AG08395 (cell line): ENCODE measurements at regions not wholly inside any gene's neighbourhood (a gene's known extent, or its start where the extent isn't known, plus 50 kb on each side); places are given as distances from the start of the nearest gene placed in this dataset.
A peak's percentile ranks its signal among the peaks of the same experiment; 100 is the strongest.
"Not testable (repeated sequence)": the region's sequence is repeated elsewhere in the genome, so short reads cannot be mapped to it uniquely, and the experiment has no call there.

Experiments used
- DNase-seq: peaks from one replicate; pipeline ENCODE4 v3.0.0; 2012; ENCODE audit warnings: mixed read lengths, low spot score

DNA sequence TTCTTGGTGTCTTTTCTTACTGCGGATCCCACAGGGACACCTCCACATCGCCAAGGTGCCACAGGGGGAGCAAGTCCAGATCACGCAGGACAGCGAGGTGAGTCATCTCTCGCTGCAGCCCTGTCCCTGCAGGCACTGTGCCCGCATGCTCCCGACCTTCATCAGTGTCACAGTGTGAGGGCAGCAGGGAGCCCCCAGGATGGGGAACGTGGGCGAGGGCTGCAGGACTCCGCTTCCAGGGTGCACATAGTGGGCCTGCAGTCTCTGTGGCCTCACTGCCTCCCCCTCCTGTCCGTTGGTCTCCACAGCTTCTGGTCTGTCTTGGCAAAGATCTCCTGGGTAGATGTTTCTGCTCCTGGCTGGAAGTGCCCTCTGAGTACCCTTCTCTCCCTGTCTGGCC lies 78.0 kb downstream of the NPIPB11 start:
- DNase-seq = not testable (repeated sequence)

DNA sequence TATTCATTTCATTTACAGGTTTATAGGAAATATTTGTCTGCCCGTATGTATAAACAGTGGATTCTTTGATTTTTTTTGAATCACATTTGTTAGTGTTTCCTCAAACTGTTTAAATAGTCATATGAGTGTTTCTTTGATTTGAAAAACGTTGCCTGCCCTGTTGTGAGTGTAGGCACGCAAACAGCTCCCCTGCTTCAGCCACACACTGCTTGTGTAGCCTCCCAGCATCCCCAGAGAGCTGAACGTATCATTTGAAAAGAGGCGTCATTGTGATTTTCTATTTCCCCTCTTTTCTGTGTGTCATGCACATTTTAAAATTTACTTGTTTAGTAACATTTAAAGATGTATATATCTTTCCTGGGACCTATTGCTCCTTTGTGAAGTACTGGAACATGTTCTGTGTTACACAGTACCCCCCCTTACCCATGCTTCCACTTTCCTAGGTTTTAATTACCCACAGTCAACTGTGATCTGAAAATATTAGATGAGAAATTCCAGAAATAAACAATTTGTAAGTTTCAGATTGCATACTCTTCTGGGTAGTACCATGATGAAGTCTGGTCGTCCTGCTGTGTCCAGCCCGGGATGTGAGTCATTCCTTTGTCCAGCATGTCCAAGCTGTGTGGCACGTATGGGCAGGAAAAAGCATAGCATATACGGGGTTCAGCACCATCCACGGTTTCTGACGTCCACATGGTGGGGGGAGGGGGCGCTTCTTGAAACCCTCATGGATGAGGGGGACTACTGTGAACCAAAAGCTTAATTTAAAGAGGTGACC lies 78.7 kb downstream of the NPIPB11 start:
- not testable (repeated sequence) for DNase-seq

DNA sequence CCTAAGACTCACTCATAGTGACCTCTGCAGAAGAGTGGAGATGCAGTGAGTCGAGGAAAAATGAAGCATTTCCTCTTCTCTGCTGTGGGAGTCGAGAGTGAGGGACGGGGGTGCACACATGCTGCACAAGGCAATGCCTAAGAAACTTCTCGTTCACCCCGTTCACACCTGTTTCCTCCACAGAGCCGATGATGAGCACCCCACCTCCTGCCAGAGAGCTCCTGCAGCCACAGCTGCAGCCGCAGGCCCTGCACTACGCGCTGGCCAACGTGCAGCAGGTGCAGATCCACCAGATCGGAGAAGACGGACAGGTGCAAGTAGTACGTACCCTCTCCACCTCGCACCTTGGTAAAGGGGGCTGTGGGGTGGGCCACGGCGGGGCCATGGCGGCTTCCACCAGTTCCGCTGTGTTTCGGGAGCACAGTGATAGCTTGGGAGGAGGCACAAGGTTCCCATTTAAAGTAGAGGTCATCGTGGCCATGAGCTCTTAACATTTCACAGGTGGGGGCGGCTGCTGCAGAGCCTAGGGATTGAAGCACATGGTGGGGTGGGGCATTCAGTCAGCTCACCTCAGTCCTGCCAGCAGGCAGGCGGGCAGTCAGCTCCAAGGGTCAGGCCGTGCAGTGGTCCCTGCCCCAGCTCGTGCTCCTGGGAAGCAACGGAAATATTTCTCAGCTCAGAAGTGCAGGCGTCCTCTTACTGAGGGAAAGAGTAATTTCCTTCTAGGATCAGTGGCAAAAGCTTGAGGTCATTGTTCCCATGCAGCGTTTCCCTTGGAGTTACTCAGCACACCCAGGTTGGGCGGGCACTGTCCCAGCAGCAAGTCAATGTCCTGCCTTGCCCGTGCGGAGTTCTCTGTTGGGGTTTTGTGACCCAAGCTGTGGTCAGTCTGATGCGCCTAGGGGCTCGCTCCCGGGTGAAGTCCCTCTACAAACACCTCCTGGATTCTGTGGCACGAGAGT lies 80.1 kb downstream of the NPIPB11 start:
- DNase-seq = not testable (repeated sequence)

DNA sequence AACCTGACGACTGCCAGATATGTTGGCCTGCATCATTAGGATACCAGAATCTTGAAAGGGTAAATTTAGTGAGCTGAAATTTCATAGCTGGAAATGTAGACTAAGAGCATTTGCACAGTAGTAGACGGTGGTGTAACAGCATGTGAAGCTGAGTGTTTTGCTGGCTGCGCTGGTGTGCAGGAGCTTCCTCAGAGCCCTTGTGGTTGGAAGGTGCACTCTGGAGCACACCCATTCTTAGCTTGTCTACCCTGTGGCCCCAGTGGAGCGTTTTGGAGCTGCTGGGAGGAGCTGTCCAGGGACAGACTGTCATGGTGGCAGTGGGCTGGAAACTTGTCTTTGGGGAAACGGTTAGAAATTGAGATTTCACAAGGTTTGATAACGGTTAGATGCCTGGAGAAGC lies 82.8 kb downstream of the NPIPB11 start:
- DNase-seq = not testable (repeated sequence)

DNA sequence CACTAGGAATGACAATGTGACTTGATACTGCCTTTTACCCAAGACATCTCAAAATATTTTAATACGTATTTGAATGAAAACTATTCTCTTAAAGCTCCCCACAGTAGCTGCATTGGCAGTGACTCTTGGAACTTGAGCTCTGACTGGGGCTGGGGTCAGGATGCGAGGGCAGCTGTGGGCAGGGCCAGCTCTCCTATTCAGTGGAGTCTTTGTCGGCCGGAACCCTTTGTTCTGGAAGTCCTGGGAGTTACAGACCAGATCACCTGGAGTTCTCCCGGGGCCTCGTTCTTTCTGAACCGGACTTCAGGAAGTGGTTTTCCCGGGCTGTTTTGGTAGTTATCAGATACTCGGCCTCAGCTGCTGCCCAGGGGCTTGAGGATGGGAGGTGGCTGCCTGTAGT lies 84.9 kb downstream of the NPIPB11 start:
- DNase-seq = no peak

DNA sequence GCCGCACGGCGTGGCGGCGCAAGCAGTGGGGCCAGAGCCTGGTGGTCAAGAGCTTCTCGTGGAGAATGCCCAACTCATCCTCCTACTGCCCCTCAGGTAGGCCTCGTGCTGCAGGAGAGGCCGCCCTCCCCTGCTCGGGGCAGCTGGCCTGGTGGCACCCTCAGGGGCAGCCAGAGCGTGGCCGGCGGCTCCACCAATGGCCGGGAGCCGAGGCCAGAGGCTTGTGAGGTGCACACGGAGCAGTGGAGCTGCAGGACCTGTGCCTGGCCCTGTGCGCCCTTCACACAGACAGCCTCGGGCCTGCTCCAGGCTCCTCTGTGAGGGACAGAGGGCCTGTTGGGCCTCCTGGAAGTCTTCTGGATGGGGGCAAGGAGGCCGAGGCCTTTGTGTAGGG lies 85.5 kb downstream of the NPIPB11 start:
- DNase-seq = no peak

DNA sequence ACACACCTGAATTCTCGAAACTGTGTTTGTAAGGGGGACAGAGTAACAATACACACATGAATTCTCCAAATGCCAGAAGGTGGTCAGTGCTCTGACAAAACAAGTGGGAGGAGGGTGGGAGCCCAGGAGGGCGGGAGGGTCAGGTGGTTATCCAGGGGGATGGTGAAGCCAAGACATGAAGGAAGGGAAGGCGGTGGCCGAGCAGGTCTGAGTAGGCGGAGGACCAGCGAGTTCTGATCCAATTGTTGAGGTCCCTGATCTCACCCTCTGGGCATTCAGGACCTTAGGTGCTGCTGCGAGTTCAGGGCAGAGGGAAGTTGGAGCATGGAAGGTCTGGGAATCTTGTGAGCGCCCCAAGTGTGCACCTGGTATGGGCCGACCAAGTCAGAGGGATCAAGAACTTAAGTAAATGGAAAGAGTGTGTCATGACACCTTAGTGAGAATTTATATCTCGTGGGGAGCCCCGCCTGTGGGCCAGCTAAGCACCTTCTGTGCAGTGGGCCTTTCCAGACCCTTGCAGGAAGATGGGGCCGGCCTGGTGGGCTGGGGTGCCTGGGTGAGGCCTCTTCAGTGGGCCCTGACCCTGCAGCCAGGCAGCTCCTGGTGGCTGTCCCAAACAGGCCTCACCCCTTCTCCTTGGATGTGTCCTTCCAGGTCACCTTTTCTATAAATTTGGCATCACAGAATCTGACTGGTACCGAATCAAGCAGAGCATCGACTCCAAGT lies 86.1 kb downstream of the NPIPB11 start:
- DNase-seq = no peak

DNA sequence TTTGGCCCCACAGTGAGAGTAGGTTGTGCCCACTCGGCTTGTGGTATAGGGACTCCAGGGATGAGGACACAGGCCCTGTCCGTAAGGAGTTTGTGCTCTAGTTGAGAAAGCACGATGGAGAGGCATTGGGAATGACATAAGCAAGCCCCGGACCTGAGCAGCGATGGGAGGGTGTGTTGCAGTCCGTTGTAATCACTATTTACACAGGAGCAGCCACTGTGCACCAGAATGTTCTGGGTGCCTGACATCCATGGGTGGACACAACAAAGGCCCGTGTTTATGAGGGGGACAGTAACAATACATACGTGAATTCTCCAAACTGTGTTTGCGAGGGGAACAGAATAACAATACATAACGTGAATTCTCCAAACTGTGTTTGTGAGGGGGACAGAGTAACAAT lies 86.8 kb downstream of the NPIPB11 start:
- DNase-seq = no peak

DNA sequence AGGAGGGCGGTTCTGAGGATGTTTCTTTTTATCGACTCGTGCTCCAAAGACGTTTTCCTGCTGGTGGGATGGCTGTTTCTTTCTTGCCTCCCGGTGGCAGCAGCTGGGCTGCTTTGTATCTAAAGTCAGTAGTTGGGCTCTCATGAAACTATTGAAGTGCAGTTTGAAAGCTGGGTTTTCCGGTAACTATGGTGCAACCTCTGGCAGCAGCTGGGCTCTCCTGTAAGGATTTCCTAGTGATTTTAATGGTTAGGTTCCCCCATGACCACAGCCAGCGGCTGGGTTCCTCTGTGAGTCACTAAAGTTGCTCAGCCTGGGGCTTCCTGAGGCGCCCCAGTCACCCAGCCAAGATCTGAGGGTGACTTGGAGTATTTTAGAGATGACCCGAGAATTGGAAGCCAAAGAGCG lies 87.9 kb downstream of the NPIPB11 start:
- DNase-seq = peak; percentile 51

DNA sequence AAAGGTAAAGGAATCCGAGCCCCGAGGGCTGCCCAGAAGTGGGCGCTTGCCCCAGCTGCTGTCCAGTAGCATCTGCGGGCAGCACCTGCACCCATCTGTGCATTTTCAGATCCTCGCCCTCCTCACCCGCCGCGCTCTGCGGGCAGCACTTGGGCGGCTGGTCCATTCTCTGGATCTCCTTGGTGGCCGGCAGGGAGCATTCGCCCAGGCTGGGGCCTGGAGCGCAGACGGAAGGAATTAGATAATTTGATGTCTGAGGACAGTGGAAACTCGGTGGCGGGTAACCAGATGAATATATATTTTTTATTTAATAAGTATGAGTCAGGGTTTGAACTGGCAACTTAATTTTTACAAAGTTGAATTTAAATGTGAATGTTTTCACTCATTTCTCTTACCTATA lies 88.5 kb downstream of the NPIPB11 start:
- no peak for DNase-seq

DNA sequence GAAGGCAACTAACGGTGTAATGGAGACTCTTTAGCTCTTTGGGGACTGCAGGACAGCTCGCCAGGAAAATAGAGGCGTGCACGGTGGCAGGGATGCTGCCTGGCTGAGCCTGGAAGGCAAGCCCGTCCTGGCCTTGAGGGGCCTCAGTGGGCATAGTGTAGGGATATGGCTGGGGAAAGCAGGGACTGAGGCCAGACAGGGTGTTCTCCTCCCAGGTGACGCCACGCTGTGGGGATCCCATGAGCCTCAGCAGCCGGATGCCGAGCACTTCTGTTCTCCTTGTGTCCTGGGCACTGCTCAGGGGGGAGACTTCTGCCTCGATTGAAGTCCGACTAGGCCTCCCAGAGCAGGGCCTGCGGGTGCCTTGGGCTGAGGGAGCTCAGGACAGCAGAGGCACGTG lies 89.2 kb downstream of the NPIPB11 start:
- DNase-seq = no peak

DNA sequence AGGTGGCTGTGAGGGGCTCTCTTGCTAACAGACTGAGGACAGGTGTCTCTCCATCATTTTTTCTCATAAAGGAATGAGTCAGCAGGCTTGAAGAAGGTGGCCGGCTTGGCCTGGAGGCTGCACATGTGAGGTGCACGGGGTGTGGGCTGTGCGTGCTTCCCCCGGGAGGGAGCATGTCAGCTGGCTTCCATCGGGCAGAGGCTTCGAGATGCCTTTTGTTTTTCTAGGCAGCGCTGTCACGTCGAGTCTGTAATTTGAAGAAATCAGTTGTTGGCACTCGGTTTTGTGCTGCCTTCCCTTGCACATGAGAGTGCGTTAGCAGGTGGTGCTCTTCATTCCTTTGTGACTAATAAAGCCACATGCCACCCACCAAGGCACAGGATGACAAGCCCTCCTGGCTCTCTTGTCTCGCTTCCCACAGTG lies 89.7 kb downstream of the NPIPB11 start:
- DNase-seq = no peak

DNA sequence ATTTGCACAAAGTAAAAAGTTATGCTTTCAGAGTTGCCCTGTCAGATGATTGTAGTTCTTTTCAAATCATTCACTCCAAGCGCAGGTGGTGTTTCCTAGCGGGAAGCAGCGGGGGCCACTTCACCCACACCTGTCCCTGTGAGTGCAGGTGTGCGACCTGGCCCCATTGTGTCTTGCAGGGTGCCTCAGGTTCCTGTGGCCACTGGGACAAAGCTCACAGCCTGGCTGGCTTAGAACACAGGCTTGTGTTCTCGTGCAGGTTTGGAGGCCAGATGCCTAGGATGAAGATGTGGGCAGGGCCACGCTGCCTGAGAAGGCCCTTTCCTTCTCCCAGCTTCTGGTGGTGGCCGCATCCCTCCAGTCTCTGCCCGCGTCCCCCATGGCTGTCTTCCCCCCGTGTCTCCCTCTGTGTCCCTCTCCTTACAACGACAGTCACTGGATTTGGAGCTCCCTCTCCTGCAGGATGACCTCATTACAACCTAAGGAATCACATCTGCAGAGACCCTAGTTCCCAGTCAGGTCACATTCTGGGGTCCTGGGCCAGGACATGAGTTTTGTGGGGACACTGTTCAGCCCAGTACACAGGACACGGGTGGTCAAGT lies 90.5 kb downstream of the NPIPB11 start:
- DNase-seq = no peak

DNA sequence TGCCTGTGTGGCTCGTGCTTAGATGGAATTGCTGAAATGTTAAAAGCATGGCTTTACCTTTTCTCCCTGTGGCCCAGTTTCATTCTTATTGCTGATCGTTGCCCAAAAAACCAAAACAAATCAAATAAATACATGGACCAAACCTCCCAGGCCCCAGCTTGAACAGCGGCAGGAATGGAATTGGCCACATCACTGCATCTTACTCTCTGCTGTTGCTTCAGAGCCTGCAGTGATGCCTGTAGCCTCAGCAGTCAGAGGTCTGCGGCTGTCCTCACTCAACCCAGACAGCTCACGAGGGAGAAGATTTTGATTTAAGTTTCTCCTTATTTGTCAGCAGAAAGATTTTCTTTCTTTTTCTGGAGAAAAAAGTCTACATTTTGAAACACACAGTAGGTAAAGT lies 91.5 kb downstream of the NPIPB11 start:
- peak; percentile 7 for DNase-seq

DNA sequence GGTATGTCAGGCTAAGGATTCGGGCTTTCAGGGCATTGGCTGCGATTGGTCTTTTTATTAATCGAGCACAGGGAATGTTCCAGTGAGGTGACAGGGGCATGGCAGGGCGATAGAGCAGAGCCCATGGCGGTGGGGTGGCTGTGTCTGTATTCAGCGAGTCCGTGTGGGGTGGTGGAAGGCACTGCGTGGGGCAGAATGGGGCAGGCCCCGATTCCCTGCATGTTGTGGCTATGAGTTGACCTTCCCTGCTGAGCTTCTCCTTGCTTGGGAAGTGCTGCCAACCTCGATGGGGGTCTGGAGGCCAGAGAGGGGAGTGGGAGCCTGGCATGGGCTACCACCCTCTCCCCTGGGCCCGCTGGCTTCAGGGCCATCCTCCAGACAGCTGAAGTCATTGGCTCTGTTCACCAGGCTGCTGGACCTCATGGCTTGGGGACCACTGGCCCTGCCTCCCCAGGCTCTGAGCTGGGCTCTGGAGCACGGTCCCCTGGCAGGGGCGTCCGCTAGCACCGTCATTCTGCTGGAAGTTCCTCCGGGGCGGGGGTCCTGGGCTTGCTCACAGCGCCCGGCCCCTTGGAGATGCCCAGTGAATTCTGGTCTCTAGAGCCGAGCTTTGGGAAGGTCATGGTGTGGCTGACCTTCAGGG lies 92.1 kb downstream of the NPIPB11 start:
- no peak for DNase-seq

DNA sequence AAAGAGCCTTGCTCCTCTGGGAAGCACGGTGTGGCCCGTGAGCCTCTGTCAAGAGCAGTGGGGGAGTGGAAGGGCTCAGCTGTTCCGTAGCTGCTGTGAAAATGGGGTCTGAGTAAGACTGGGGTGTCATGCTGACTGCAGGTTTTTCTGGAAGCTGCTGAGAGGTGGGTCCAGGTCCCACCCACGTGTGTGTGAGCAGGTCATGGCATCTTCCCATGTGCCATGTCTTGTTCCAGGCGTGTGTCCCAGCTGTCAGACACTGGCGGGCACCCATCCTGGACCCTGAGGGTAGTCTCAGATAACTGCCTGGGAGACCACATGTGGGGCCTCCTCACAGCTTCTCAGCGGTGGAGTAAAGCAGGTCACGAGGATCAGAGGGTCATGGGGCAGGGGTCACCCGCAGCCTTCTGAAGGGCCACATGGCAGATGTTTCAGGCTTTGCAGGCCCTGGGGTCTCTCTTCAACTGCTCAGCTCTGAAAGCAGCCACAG lies 92.9 kb downstream of the NPIPB11 start:
- no peak for DNase-seq

DNA sequence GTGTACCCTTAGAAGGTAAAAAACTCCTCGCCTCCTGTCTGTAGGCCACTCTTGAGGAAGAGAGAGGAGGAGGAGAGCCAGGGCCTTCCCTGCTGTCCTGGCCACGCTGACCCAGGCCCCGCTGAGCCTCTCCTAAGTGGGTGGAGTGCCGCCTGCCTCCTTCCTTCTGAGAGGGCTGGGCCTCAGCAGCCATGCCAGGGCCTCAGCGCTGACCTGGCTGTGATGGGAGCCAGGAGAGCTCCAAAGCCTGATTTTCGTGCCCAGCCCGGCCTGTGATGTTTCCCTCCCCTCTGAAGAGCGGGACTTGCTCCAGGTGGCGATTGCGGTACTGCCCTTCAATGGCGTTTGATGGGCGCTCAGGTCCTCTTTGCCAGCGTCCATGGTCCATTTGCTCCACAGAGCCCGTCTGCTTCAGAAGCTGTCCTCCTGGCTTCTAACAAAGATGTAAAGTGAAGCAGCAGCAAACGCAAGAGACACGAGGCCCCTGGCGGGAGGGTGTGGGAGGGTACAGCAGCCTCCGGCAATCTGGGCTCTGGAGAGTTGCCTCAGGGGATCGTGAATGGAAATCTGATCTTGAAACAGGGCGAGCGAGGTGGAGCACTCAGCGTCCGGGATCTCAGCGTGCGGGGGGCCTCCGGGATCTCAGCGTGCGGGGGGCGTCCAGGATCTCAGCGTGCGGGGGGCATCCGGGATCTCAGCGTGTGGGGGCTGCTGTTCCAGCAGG lies 93.5 kb downstream of the NPIPB11 start:
- no peak for DNase-seq

DNA sequence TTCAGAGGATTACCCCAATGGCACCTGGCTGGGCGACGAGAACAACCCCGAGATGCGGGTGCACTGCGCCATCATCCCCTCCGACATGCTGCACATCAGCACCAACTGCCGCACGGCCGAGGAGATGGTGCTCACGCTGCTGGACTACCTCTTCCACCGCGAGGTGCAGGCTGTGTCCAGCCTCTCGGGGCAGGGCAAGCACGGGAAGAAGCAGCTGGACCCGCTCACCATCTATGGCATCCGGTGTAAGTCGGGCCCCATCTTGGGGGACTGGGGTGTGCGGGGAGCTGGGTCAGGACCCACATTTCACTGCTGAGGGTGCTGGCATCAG lies 94.2 kb downstream of the NPIPB11 start:
- DNase-seq = not testable (repeated sequence)

DNA sequence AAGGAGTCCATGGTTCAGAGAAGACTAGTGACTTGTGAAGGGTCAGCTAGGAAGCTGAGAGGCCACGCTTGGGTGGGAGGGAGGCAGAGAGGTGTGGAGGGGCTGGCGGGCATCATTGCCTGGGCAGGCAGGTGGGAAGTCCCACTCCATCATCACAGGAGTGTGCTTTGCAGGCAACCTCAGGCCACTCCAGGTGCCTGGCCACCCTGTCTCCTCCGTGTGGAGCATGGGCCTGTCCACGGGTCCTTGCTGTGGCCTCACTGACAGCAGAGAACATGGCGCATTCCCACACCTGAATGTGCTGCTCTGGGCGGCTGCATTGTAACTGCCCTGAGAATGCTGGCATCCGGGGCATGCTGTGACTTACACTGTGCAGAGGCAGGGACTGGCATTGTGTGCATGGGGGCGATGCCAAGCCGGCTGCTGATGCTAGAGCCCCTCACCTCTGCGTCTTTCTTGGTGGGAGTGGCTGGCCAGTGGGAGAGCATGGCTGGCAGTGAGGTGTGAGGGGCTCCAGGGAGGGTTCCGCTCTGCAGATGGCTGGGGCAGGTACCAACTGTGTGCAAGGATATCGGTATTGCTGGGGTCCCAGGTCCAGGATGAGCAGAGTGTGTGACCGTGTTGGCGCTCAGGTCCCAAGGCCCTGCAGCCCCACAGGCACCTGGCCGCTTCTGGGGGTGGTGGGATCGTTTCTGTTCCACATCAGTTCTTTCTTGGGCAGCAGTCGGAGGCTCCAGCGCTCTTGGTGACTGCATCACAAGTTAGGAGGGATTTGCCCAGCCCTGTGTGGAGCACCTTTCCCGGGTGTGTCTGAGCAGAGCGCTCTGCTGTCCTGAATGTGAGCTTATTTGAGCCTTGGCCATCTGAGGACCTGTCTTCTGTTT lies 94.8 kb downstream of the NPIPB11 start:
- DNase-seq = no peak

DNA sequence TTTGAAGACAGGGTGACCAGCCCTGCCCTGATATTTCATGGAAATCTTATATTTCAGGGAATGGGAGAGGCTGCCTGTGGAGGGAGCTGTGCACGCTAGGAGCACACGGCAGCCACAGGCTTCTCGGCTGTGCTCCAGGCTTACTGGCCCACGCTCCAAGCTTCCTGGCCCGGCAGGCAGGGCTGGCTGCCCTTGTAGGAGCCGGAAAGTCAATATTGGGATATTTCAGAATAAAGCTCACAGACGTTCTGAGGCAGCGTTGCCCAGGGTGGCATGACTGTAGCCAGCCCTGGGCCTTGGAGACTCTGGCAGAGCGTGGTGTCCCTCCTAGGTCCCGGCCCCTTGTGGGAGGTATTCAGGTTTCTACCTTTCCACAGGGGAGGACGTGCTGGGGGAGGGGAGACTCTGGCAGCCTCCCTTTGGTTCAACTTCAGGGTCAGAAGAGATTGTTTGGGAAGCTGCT lies 95.6 kb downstream of the NPIPB11 start:
- DNase-seq = no peak
